Activated CD4-positive, alpha-beta T cell treated with anti-CD3 and anti-CD28 coated beads, Interleukin-2, amount 10 ng/mL, durations not matched to agents 7 days and 5 days (primary cell): ENCODE measurements at regions not wholly inside any gene's neighbourhood (a gene's known extent, or its start where the extent isn't known, plus 50 kb on each side); places are given as distances from the start of the nearest gene placed in this dataset.

Experiments used
- CTCF ChIA-PET: fragments of 350-600 bp; sonication (Branson Sonifier 250); formaldehyde crosslinking; loops from one replicate; lab custom pipeline; 2021; ENCODE audit warnings: antibody characterized with exemption; lab: Charles Lee
- POLR2A ChIA-PET: fragments of 350-600 bp; sonication (Branson Sonifier 250); formaldehyde crosslinking; loops from one replicate; lab custom pipeline; 2021; ENCODE audit warnings: antibody characterized with exemption; lab: Charles Lee
- DNase-seq: peaks from one replicate; pipeline ENCODE4 v3.0.0-alpha.2; 2020
- H3K27ac Mint-ChIP-seq: one replicate; pipeline ENCODE4 v1.8.0; 2021; ENCODE audit warnings: mild to moderate bottlenecking, moderate library complexity, mixed read lengths
- H3K27me3 Mint-ChIP-seq: one replicate; pipeline ENCODE4 v1.8.0; 2021; ENCODE audit warnings: mixed read lengths
- H3K36me3 Mint-ChIP-seq: one replicate; pipeline ENCODE4 v1.8.0; 2021; ENCODE audit warnings: low read depth, mixed read lengths
- H3K4me1 Mint-ChIP-seq: one replicate; pipeline ENCODE4 v1.8.0; 2021; ENCODE audit warnings: mixed read lengths
- H3K4me3 Mint-ChIP-seq: one replicate; pipeline ENCODE4 v1.8.0; 2021; ENCODE audit warnings: mild to moderate bottlenecking, moderate library complexity, mixed read lengths
- H3K9me3 Mint-ChIP-seq: one replicate; pipeline ENCODE4 v1.8.0; 2021; ENCODE audit warnings: mixed read lengths

DNA sequence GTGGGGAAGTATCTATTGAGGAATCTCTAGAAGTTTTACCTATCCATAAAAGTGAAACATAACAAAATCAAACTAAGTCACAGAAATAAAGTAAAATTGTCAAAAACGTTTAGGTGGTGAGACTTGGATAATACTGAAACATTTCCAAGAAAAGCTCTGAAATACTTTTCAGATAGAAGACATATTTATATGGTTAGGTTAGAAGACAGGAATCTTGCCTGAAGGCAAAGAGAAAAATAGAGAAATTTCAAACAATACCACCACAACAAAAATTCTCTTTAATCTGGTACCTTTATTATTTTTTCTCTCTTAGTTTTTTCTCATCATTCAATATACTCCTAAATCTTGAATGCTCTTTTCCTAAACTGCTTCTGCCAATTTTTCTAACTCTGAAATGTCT lies 222.7 kb upstream of the PLSCR5 start:
- Mint-ChIP-seq H3K4me3 (no peak overlapping the region), H3K27ac (no peak overlapping the region), H3K4me1 (no peaks in the 10 kb centered on the region), H3K36me3 (no peaks in the 10 kb centered on the region), H3K9me3 (no peaks in the 10 kb centered on the region), H3K27me3 (no peaks in the 10 kb centered on the region)
- POLR2A ChIA-PET, result no interaction called here
- DNase-seq, result no peak
- CTCF ChIA-PET, result interaction anchor here (1.0 kb wide), 1 partner anchor 17 kb away, joined by 3 read pairs; no protein-coding TSS in a partner anchor

DNA sequence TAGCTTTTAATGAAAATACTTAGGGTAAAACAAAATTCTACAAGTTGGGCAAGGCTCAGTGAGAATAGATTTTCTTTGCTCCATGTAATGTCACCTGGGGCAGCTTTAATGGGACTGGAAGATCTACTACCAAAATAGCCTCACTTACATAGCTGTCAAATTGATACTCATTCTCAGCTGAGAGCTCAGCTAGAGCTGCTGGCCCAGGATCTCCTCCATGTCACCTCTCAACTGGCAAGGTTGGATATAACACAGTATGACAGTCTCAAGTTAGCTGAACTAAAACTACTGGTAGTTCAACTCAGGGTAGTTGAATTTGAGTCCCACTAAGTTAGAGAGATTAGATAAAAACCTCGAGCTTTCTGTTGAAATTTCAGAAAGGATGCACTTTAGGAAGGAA lies 218.5 kb upstream of the PLSCR5 start:
- ChIA-PET CTCF (no interaction called here), POLR2A (no interaction called here)
- Mint-ChIP-seq H3K36me3 (no peaks in the 10 kb centered on the region), H3K4me3 (no peak overlapping the region), H3K4me1 (no peaks in the 10 kb centered on the region), H3K27me3 (no peaks in the 10 kb centered on the region), H3K27ac (no peak overlapping the region), H3K9me3 (no peaks in the 10 kb centered on the region)
- no peak for DNase-seq

DNA sequence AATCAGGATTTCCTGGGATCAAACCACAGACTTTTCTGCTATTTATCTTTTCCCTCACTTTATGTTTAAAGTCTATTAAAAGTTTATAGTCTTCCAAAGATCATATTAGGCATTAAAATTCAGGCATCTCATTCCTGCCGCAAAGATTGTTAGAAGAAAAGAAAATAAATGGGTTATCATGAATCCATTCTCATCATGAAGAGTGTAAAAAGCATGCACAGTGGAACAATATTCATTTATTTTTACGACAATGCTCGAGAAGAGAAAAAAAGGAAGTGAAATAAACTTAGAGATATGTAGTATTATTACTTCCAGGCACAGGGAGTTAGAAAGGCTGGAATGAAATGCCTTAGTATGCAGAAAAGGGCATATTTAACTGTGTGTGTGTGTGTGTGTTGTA lies 213.7 kb upstream of the PLSCR5 start:
- Mint-ChIP-seq H3K36me3 (no peaks in the 10 kb centered on the region), H3K27me3 (no peaks in the 10 kb centered on the region), H3K4me3 (no peak overlapping the region), H3K9me3 (no peaks in the 10 kb centered on the region), H3K27ac (no peak overlapping the region), H3K4me1 (no peaks in the 10 kb centered on the region)
- ChIA-PET POLR2A (no interaction called here), CTCF (no interaction called here)
- DNase-seq, result no peak

DNA sequence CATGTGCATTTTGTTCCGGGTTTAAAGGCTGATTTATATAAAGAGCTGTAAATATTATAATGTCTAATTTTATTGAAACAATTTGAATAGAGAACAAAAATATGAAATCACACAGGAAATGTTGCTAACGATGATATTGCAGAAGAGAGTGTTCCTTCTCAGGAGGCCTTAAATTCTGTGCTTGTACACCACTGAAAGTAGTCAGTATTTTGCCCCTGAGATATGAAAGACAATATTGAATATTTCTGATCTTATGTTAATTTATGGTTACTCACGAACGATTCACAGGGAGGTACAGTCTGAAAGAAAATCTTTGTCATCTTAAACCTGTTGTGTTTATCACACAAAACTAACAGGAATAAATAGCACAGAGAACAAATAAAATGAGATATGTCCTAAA lies 213.2 kb upstream of the PLSCR5 start:
- CTCF ChIA-PET, result no interaction called here
- Mint-ChIP-seq H3K9me3 (no peaks in the 10 kb centered on the region), H3K27ac (no peak overlapping the region), H3K36me3 (no peaks in the 10 kb centered on the region), H3K4me3 (no peak overlapping the region), H3K27me3 (no peaks in the 10 kb centered on the region), H3K4me1 (no peaks in the 10 kb centered on the region)
- DNase-seq, result no peak
- POLR2A ChIA-PET, result no interaction called here

DNA sequence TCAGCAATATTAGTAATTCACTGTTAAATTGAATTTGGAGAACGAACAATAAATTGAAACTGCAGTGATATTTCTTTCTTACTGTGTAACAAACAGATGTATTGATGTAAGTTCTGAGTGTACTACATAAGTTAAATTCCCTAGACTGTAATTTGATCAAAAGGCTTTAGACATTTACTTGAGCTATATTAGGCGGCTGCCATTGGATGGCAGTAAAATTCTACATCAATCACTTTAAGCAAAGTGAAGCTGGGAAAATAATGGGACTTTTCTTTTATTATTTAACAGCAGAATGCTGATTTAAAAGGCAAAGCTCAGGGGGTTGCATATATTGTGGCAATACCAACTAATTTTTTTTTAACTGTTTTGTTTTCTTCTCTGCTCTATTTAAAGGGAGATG lies 212.6 kb upstream of the PLSCR5 start:
- H3K9me3 Mint-ChIP-seq, result no peaks in the 10 kb centered on the region
- no peaks in the 10 kb centered on the region for H3K27me3 Mint-ChIP-seq
- ChIA-PET POLR2A (no interaction called here), CTCF (no interaction called here)
- H3K4me1 Mint-ChIP-seq, result no peaks in the 10 kb centered on the region
- no peak overlapping the region for H3K4me3 Mint-ChIP-seq
- H3K27ac Mint-ChIP-seq, result no peak overlapping the region
- H3K36me3 Mint-ChIP-seq, result no peaks in the 10 kb centered on the region
- DNase-seq, result no peak

DNA sequence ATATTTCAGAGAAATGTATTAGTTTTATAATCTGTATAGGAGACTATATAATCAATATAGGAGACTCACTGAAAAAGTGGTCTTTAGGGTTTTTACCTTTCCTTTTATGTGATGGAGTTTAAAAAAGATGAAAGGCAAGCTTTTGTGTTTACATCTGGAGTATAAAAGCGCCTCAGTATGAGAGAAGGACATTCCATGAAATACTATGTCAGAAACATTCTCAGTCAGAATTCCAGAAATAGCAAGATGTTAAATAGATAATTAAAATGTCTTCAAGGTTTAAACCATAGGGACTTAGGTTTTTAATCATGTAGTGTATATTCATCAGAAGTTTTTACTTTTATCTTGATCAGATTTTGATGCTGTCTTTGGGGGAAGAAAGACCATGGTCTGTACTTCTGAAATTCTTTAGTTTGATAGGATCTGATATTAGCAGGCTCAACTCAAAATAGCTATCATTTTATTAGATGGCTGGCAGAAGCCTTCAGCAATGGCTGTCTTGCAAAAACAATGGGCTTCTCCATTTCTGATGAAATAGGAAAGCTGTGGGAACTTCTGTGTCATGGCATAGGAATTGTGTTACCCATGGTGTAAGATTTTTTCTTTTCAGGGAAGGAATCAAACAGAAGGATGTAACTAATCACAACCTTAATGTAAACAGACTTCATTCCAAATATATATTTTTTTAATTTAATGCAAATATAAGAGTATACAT lies 209.6 kb upstream of the PLSCR5 start:
- CTCF ChIA-PET, result no interaction called here
- DNase-seq, result no peak
- POLR2A ChIA-PET, result no interaction called here
- Mint-ChIP-seq H3K4me3 (no peak overlapping the region), H3K4me1 (no peaks in the 10 kb centered on the region), H3K27ac (no peak overlapping the region), H3K27me3 (no peaks in the 10 kb centered on the region), H3K9me3 (no peaks in the 10 kb centered on the region), H3K36me3 (no peaks in the 10 kb centered on the region)

DNA sequence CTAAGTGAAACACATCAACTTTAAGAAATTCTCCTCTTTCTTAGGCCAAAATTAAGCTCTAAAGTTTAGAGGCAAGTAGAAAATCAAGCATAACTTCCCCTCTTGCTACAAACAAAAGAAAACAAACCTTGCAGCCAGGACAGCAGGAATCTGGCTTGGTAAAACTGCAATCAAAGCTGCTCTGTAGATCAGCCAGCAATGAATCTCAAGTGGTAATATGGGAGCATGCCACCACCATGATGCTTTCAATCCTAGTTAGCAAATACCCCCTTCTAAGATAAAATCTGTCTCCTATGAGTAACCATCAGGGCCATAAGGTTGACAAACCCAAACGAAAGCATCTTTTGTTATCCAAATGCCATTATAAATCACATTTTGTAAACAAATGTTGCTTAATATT lies 208.3 kb upstream of the PLSCR5 start:
- H3K36me3 Mint-ChIP-seq, result no peaks in the 10 kb centered on the region

DNA sequence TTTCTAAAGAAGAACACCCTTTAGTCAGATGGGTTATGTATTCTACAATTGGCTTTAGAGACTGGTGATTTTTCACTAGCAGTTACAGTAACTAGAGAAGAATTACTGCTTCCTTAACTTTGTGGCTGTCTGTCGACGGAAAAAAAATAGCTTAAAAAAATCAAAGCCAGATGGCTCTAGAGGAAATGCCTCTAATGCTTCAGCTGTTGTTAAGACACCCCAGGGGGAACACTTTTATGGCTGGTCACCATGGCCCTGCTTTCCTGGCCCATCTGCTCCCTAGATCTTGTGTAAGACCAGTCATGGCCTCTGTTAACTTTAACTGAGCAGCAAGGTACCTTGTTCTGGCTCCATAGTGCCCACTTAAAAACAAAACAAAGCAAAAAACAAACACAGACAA lies 198.6 kb upstream of the PLSCR5 start:
- H3K36me3 Mint-ChIP-seq, result no peaks in the 10 kb centered on the region
- no peak overlapping the region for H3K27ac Mint-ChIP-seq
- no peaks in the 10 kb centered on the region for H3K9me3 Mint-ChIP-seq
- no peaks in the 10 kb centered on the region for H3K4me1 Mint-ChIP-seq
- ChIA-PET CTCF (no interaction called here), POLR2A (no interaction called here)
- H3K27me3 Mint-ChIP-seq, result no peaks in the 10 kb centered on the region
- H3K4me3 Mint-ChIP-seq, result no peak overlapping the region
- no peak for DNase-seq

More for the DNA sequence above, 208.3 kb upstream of the PLSCR5 start:
- H3K4me3 Mint-ChIP-seq, result no peak overlapping the region
- DNase-seq, result no peak
- no peaks in the 10 kb centered on the region for H3K4me1 Mint-ChIP-seq
- no peak overlapping the region for H3K27ac Mint-ChIP-seq
- H3K9me3 Mint-ChIP-seq, result no peaks in the 10 kb centered on the region
- CTCF ChIA-PET, result no interaction called here
- H3K27me3 Mint-ChIP-seq, result no peaks in the 10 kb centered on the region
- POLR2A ChIA-PET, result no interaction called here

DNA sequence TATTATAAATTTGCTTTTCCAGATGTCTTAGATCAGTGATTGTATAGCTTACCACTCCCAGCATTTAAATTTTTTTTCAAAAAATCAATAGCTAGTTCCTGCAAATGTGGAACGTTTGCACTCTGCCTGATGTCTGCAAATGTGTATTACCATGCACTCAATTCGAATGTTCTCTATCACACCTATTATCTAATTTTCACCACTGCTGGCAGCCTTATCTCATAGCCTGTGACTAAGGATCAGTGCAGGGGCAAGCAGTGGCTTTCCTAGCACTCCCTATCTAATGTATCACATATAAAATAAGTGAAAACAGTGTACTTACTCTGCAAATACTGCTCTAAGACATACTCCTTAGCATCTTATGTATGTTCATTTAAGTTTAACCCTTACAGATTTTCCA lies 196.3 kb upstream of the PLSCR5 start:
- H3K4me1 Mint-ChIP-seq, result no peaks in the 10 kb centered on the region
- no peak for DNase-seq
- H3K4me3 Mint-ChIP-seq, result no peak overlapping the region
- no peaks in the 10 kb centered on the region for H3K36me3 Mint-ChIP-seq
- H3K9me3 Mint-ChIP-seq, result no peaks in the 10 kb centered on the region
- no peaks in the 10 kb centered on the region for H3K27me3 Mint-ChIP-seq
- H3K27ac Mint-ChIP-seq, result no peak overlapping the region
- CTCF ChIA-PET, result no interaction called here
- POLR2A ChIA-PET, result no interaction called here

DNA sequence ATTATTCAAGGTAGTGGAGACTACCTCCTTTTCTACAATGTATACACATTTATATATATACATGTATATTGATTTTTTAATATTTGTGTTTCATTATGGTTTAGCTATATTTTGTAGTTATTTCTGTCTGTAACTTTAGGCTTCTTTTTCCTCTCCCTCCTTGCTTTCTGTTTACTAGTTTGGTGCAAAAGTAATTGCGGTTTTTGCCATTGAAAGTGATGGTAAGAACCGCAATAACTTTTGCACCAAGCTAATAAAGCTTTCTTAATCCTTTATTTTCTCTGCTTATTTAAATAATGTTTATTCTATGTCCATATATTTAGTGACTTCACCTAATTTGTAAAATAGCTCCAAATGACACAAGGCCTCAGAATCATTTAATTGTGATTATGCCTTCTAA lies 195.3 kb upstream of the PLSCR5 start:
- CTCF ChIA-PET, result no interaction called here
- Mint-ChIP-seq H3K9me3 (no peaks in the 10 kb centered on the region), H3K27ac (no peak overlapping the region)

DNA sequence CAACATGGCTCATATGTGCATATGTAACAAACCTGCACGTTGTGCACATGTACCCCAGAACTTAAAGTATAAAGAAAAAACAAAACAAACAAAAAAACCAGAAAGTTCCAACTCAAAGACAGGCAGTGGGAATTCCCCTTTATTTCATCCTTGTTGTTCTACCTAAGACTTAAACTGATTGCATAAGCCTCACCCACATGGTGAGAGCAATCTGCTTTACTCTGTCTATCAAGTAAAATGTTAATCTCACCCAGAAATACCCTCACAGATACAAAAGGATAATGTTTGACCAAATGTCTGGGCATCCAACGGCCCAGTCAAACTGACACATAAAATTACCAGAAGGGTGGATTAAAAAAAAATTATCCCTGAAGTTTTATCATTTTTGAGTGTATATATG lies 190.9 kb upstream of the PLSCR5 start:
- no peak for DNase-seq

More for the DNA sequence above, 195.3 kb upstream of the PLSCR5 start:
- Mint-ChIP-seq H3K4me3 (no peak overlapping the region), H3K4me1 (no peaks in the 10 kb centered on the region), H3K27me3 (no peaks in the 10 kb centered on the region), H3K36me3 (no peaks in the 10 kb centered on the region)
- POLR2A ChIA-PET, result no interaction called here
- DNase-seq, result no peak

DNA sequence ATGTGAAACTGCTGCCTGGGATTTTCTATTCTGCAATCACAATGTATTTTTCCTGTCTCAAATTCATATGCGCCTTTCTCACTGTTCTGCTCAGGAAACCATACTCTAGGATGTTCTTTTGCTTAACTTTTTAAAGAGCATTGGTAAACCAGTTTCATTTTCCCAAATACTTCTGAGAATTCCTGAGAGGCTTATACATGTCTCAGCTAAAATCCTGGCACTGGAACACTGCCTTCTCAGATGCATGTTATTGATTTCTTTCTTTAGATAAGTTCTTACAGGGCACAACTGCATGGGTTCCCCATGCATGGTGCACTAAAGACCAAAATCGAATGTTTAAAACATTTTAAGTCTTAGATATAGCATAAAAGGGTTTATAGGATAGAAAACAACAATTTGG lies 178.3 kb upstream of the PLSCR5 start:
- no peaks in the 10 kb centered on the region for H3K36me3 Mint-ChIP-seq
- ChIA-PET POLR2A (no interaction called here), CTCF (no interaction called here)
- no peaks in the 10 kb centered on the region for H3K27me3 Mint-ChIP-seq
- DNase-seq, result no peak
- H3K9me3 Mint-ChIP-seq, result no peaks in the 10 kb centered on the region
- no peak overlapping the region for H3K27ac Mint-ChIP-seq
- no peaks in the 10 kb centered on the region for H3K4me1 Mint-ChIP-seq
- no peak overlapping the region for H3K4me3 Mint-ChIP-seq

More for the DNA sequence above, 190.9 kb upstream of the PLSCR5 start:
- Mint-ChIP-seq H3K4me1 (no peaks in the 10 kb centered on the region), H3K9me3 (peaks cover 2% of the 10 kb centered on the region), H3K4me3 (no peak overlapping the region), H3K27ac (no peak overlapping the region), H3K36me3 (no peaks in the 10 kb centered on the region), H3K27me3 (no peaks in the 10 kb centered on the region)
- ChIA-PET CTCF (no interaction called here), POLR2A (no interaction called here)

DNA sequence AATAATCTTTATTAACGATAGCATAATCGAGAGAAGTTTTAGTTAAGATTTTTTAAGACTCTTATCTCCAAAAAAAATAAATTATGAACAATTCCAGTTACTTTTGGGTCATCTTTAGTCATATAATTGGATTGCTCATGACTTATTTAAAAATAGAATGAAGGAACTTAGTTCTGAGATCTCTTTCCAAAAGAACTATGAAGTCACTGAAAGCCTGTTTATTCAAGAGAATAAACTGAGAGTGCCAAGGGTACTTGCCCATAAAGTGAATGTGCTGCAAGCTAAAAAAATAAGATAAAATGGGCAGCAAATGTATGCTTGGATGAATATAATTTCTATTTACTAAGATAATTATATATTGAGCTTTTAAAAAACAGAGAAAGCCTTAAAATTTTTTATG lies 176.5 kb upstream of the PLSCR5 start:
- H3K4me3 Mint-ChIP-seq, result no peak overlapping the region
- H3K27me3 Mint-ChIP-seq, result no peaks in the 10 kb centered on the region
- DNase-seq, result no peak
- POLR2A ChIA-PET, result no interaction called here
- CTCF ChIA-PET, result no interaction called here
- no peaks in the 10 kb centered on the region for H3K9me3 Mint-ChIP-seq
- H3K27ac Mint-ChIP-seq, result no peak overlapping the region
- no peaks in the 10 kb centered on the region for H3K36me3 Mint-ChIP-seq
- no peaks in the 10 kb centered on the region for H3K4me1 Mint-ChIP-seq

DNA sequence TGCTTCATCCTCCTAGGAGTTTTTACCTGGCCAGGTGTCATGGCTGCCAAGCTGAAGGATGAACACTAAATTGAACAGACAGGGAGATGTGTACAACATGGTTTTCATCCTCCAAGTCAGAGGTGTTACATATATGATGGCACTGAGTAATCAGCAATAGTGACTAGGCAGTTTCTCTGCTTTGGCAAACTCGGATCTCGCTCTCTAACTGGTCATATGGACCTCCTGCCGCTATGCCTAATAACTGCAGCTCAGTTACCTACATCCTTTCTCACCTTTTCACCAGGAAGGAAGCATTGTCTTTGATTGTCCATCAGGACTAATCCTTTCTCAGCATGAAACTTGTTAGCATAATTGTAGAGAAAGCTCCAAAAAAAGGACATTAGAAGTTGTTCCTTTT lies 175.9 kb upstream of the PLSCR5 start:
- ChIA-PET CTCF (no interaction called here), POLR2A (no interaction called here)
- Mint-ChIP-seq H3K9me3 (no peaks in the 10 kb centered on the region), H3K27me3 (no peaks in the 10 kb centered on the region), H3K4me1 (no peaks in the 10 kb centered on the region), H3K4me3 (no peak overlapping the region), H3K36me3 (no peaks in the 10 kb centered on the region), H3K27ac (no peak overlapping the region)
- DNase-seq, result no peak
